Bronchial epithelial cell (primary cell): ENCODE measurements at regions not wholly inside any gene's neighbourhood (a gene's known extent, or its start where the extent isn't known, plus 50 kb on each side); places are given as distances from the start of the nearest gene placed in this dataset.

Experiments used
- DNase-seq: peaks from one replicate; pipeline ENCODE4 v3.0.0-alpha.2; 2010; ENCODE audit warnings: low read depth
- FAIRE-seq: peaks from 2 replicates; lab custom pipeline; 2011; peaks lifted over from hg19 to GRCh38; lab: Jason Lieb, UNC
- H3K27me3 ChIP-seq: 2 replicates; pipeline ENCODE4 v1.5.1; 2011; ENCODE audit warnings: low read length; ENCODE audit not compliant: control insufficient read depth, insufficient read depth
- H3K36me3 ChIP-seq: 2 replicates; pipeline ENCODE4 v1.5.1; 2011; ENCODE audit warnings: low read length; ENCODE audit not compliant: control insufficient read depth, insufficient read depth
- H3K4me3 ChIP-seq: 2 replicates; pipeline ENCODE4 v1.5.1; 2011; ENCODE audit warnings: mild to moderate bottlenecking, low read depth, low read length, control low read depth
- CTCF ChIP-seq: IDR thresholded peaks from 2 replicates; pipeline ENCODE4 v1.5.1; 2011; ENCODE audit warnings: mild to moderate bottlenecking, moderate library complexity, low read length, control low read depth, inconsistent platforms; ENCODE audit not compliant: insufficient read depth, severe bottlenecking

- Histone ChIP-seq H3K36me3 (no peaks in the 10 kb centered on the region), H3K27me3 (peaks cover 1% of the 10 kb centered on the region), H3K4me3 (no peak overlapping the region)
- no peak for TF ChIP-seq CTCF
- no peak for DNase-seq
- peak; percentile 96 for FAIRE-seq
Observed at GRCh38 chr19:31178833-31179470, 170.3 kb downstream of the TSHZ3 start.

DNA sequence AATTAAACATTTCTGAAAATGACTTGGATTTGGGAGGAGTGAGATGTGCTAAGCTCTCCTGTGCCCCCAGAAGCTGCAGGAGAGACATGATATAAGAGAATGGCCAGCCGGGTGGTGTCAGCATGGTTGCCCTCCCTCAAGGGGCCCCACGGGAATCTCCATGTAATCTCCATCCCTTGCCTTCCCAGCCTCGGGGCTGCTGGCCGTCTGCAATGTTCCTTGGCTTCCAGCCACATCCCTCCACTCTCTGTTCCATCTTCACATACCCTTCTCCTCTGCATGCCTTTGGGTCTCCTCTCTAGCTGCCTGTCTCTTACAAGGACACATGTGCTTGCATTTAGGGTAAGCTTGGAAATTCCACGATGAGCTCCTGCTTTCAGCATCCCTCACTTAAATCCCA is 172.0 kb downstream of the TSHZ3 start:
- Histone ChIP-seq H3K4me3 (no peak overlapping the region), H3K27me3 (peaks cover 1% of the 10 kb centered on the region), H3K36me3 (no peaks in the 10 kb centered on the region)
- FAIRE-seq: peak; percentile 66
- no peak for TF ChIP-seq CTCF
- no peak for DNase-seq

GRCh38 chr19:31175564-31176348 is 173.5 kb downstream of the TSHZ3 start:
- DNase-seq (no peak), FAIRE-seq (no peak)
- Histone ChIP-seq H3K4me3 (no peak overlapping the region), H3K36me3 (no peaks in the 10 kb centered on the region), H3K27me3 (peaks cover 1% of the 10 kb centered on the region)
- no peak for TF ChIP-seq CTCF

GRCh38 chr19:31174948-31175347 is 174.3 kb downstream of the TSHZ3 start:
- no peak for TF ChIP-seq CTCF
- no peak for FAIRE-seq
- DNase-seq: no peak

DNA sequence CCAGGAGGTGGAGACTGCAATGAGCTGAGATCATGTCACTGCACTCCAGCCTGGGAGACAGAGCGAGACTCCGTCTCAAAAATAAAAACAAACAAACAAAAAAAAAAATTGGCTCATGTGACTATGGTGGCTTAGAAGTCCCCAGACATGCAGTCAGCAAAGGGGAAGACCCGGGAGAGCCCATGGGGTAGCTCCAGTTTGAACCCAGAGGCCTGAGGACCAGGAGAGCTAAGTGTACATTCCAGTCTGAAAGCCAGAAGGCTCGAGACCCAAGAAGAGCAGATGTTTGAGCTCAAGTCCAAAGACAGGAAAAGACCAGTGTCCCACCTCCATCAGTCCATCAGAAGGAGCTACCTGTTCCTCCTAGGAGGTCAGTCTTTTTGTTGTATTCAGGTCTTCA is 175.2 kb downstream of the TSHZ3 start:
- FAIRE-seq: no peak
- TF ChIP-seq CTCF: no peak
- H3K27me3 ChIP-seq: peaks cover 1% of the 10 kb centered on the region
- H3K4me3 ChIP-seq: no peak overlapping the region
- H3K36me3 ChIP-seq: no peaks in the 10 kb centered on the region
- DNase-seq: no peak

More at GRCh38 chr19:31174948-31175347, 174.3 kb downstream of the TSHZ3 start:
- Histone ChIP-seq H3K4me3 (no peak overlapping the region), H3K36me3 (no peaks in the 10 kb centered on the region), H3K27me3 (peaks cover 1% of the 10 kb centered on the region)
